ENCODE measurements at regions not wholly inside any gene's neighbourhood (a gene's known extent, or its start where the extent isn't known, plus 50 kb on each side); places are given as distances from the start of the nearest gene placed in this dataset.

DNA sequence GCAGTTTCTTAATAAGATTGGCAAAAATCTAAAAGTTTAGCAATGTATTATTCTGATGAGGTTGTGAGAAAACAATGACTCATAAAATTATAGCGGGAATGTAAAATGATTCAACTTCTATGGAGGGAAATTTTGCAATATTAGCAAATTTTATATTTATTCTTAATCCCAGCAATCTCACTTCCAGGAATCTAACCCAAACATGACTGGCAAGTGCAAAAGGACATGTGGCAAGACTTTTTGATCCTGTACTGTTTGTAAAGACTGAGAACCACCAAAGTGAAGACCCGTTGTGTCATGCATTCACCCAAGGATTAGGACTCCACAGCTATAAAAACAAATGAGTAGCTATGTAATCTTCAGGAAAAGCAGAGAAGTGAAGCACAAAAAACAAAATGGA lies 234.8 kb upstream of the KYNU start:
- Histone ChIP-seq H2BK120ac (ENCODE audit: insufficient read depth, low read length, poor library complexity) (no peak overlapping the region), H3K9me3 (ENCODE audit: insufficient read depth, low read depth, low read length) (no peaks in the 10 kb centered on the region), H3K18ac (ENCODE audit: low read length) (no peak overlapping the region), H4K8ac (ENCODE audit: low read depth, low read length) (no peak overlapping the region), H3K9ac (ENCODE audit: low read length) (no peak overlapping the region), H3K4ac (ENCODE audit: low read depth, low read length) (no peak overlapping the region), H2AFZ (ENCODE audit: insufficient read depth, low read length, poor library complexity) (no peak overlapping the region), H3K36me3 (ENCODE audit: control insufficient read depth in 1 of 2, insufficient read depth in 2 of 2, low read length in 2 of 2) (no peaks in the 10 kb centered on the region), H3K4me2 (ENCODE audit: low read length) (no peak overlapping the region), H3K27me3 (ENCODE audit: insufficient read depth, low read length) (no peaks in the 10 kb centered on the region), H4K12ac (ENCODE audit: low read depth, low read length) (no peak overlapping the region), H3K79me1 (ENCODE audit: low read length) (no peaks in the 10 kb centered on the region), H3K4me1 (ENCODE audit: control insufficient read depth in 1 of 2, insufficient read depth in 2 of 2, low read length in 2 of 2) (no peaks in the 10 kb centered on the region), H2AK5ac (ENCODE audit: low read length) (no peak overlapping the region), H4K91ac (ENCODE audit: low read depth, low read length) (no peak overlapping the region), H3K14ac (ENCODE audit: low read length) (no peak overlapping the region), H3K4me3 (ENCODE audit: low read depth, low read length) (no peak overlapping the region), H2BK5ac (ENCODE audit: low read depth, low read length, poor library complexity) (no peak overlapping the region), H2BK12ac (ENCODE audit: low read length) (no peak overlapping the region), H3K27ac (ENCODE audit: low read depth, low read length) (no peak overlapping the region), H3K23ac (ENCODE audit: low read length) (no peak overlapping the region), H3K79me2 (ENCODE audit: control insufficient read depth, insufficient read depth, low read length, poor library complexity) (no peaks in the 10 kb centered on the region)
- WGBS (ENCODE audit: extremely low coverage, insufficient coverage, insufficient read length): no CpG with 5 or more reads among the region's 2 CpGs
- no peak for DNase-seq

DNA sequence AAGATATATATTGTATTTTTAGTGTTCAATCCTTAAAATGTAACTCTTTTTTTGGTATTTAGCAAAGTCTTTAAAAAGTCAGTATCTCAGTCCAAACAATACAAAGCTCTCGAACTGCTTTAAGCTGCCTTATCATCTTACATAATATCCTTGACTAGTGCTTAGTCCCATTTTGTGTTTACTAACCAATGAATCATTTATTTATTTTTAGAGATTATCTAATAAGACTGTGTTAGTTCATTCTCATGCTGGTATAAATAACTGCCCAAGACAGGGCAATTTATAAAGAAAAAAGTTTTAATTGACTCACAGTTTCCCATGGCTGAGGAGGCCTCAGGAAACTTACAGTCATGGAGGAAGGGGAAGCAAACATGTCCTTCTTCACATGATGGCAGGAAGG lies 248.3 kb upstream of the KYNU start:
- Histone ChIP-seq H3K4ac (ENCODE audit: low read depth, low read length) (no peak overlapping the region), H4K12ac (ENCODE audit: low read depth, low read length) (no peak overlapping the region), H3K4me2 (ENCODE audit: low read length) (no peak overlapping the region), H3K79me2 (ENCODE audit: control insufficient read depth, insufficient read depth, low read length, poor library complexity) (no peaks in the 10 kb centered on the region), H3K14ac (ENCODE audit: low read length) (no peak overlapping the region), H4K8ac (ENCODE audit: low read depth, low read length) (no peak overlapping the region), H2BK120ac (ENCODE audit: insufficient read depth, low read length, poor library complexity) (no peak overlapping the region), H2AFZ (ENCODE audit: insufficient read depth, low read length, poor library complexity) (no peak overlapping the region), H3K18ac (ENCODE audit: low read length) (no peak overlapping the region), H3K9me3 (ENCODE audit: insufficient read depth, low read depth, low read length) (no peaks in the 10 kb centered on the region), H2BK5ac (ENCODE audit: low read depth, low read length, poor library complexity) (no peak overlapping the region), H3K23ac (ENCODE audit: low read length) (no peak overlapping the region), H3K27ac (ENCODE audit: low read depth, low read length) (no peak overlapping the region), H3K4me1 (ENCODE audit: control insufficient read depth in 1 of 2, insufficient read depth in 2 of 2, low read length in 2 of 2) (no peaks in the 10 kb centered on the region), H3K36me3 (ENCODE audit: control insufficient read depth in 1 of 2, insufficient read depth in 2 of 2, low read length in 2 of 2) (no peaks in the 10 kb centered on the region), H4K91ac (ENCODE audit: low read depth, low read length) (no peak overlapping the region), H2AK5ac (ENCODE audit: low read length) (no peak overlapping the region), H2BK12ac (ENCODE audit: low read length) (no peak overlapping the region), H3K9ac (ENCODE audit: low read length) (no peak overlapping the region), H3K79me1 (ENCODE audit: low read length) (no peaks in the 10 kb centered on the region), H3K4me3 (ENCODE audit: low read depth, low read length) (no peak overlapping the region), H3K27me3 (ENCODE audit: insufficient read depth, low read length) (no peaks in the 10 kb centered on the region)
- no CpG with 5 or more reads among the region's 1 CpG for WGBS (ENCODE audit: extremely low coverage, insufficient coverage, insufficient read length)
- DNase-seq: no peak

DNA sequence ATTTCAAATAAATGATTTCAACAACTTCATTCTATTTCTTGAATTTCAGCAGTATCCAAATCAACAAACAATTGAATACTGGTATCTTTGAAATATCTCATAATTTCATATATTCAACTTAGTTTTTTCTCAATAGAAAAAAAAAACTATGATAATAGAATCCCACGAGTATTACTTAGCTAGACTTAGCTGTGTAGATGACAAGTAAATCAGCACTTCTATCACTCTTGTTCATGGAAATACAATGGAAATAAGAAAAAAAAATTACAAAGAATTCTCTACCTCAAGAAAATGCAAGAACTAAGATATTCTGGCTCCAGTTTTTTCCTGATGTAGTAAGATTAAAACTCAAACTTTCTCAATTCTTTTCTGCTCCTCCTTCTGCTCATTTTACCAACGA lies 256.2 kb upstream of the KYNU start:
- WGBS (ENCODE audit: extremely low coverage, insufficient coverage, insufficient read length): no CpG with 5 or more reads among the region's 2 CpGs
- Histone ChIP-seq H3K4me3 (ENCODE audit: low read depth, low read length) (no peak overlapping the region), H2AK5ac (ENCODE audit: low read length) (no peak overlapping the region), H4K12ac (ENCODE audit: low read depth, low read length) (no peak overlapping the region), H3K23ac (ENCODE audit: low read length) (no peak overlapping the region), H3K9ac (ENCODE audit: low read length) (no peak overlapping the region), H3K4me1 (ENCODE audit: control insufficient read depth in 1 of 2, insufficient read depth in 2 of 2, low read length in 2 of 2) (no peaks in the 10 kb centered on the region), H3K14ac (ENCODE audit: low read length) (no peak overlapping the region), H3K4ac (ENCODE audit: low read depth, low read length) (no peak overlapping the region), H3K36me3 (ENCODE audit: control insufficient read depth in 1 of 2, insufficient read depth in 2 of 2, low read length in 2 of 2) (no peaks in the 10 kb centered on the region), H2BK120ac (ENCODE audit: insufficient read depth, low read length, poor library complexity) (no peak overlapping the region), H3K79me1 (ENCODE audit: low read length) (no peaks in the 10 kb centered on the region), H4K8ac (ENCODE audit: low read depth, low read length) (no peak overlapping the region), H2BK5ac (ENCODE audit: low read depth, low read length, poor library complexity) (no peak overlapping the region), H3K9me3 (ENCODE audit: insufficient read depth, low read depth, low read length) (no peaks in the 10 kb centered on the region), H3K4me2 (ENCODE audit: low read length) (no peak overlapping the region), H2AFZ (ENCODE audit: insufficient read depth, low read length, poor library complexity) (no peak overlapping the region), H2BK12ac (ENCODE audit: low read length) (no peak overlapping the region), H3K27ac (ENCODE audit: low read depth, low read length) (no peak overlapping the region), H3K18ac (ENCODE audit: low read length) (no peak overlapping the region), H3K79me2 (ENCODE audit: control insufficient read depth, insufficient read depth, low read length, poor library complexity) (no peaks in the 10 kb centered on the region), H3K27me3 (ENCODE audit: insufficient read depth, low read length) (no peaks in the 10 kb centered on the region), H4K91ac (ENCODE audit: low read depth, low read length) (no peak overlapping the region)
- no peak for DNase-seq

DNA sequence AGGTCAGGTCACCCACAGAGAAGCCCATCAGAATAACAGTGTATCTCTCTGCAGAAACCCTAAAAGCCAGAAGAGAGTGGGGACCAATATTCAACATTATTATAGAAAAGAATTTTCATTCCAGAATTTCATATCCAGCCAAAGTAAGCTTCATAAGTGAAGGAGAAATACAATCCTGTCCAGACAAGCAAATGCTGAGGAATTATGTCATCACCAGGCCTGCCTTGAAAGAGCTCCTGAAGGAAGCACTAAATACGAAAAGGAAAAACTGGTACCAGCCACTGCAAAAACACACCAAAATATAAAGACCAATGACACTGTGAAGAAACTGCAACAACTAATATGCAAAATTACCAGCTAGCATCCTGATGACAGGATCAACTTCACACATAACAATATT lies 260.0 kb upstream of the KYNU start:
- Histone ChIP-seq H3K79me1 (ENCODE audit: low read length) (no peaks in the 10 kb centered on the region), H3K9ac (ENCODE audit: low read length) (no peak overlapping the region), H3K27me3 (ENCODE audit: insufficient read depth, low read length) (no peaks in the 10 kb centered on the region), H3K4me3 (ENCODE audit: low read depth, low read length) (no peak overlapping the region), H3K14ac (ENCODE audit: low read length) (no peak overlapping the region), H3K4me1 (ENCODE audit: control insufficient read depth in 1 of 2, insufficient read depth in 2 of 2, low read length in 2 of 2) (no peaks in the 10 kb centered on the region), H3K23ac (ENCODE audit: low read length) (no peak overlapping the region), H4K91ac (ENCODE audit: low read depth, low read length) (no peak overlapping the region), H3K4ac (ENCODE audit: low read depth, low read length) (no peak overlapping the region), H4K8ac (ENCODE audit: low read depth, low read length) (no peak overlapping the region), H2BK12ac (ENCODE audit: low read length) (no peak overlapping the region), H2BK120ac (ENCODE audit: insufficient read depth, low read length, poor library complexity) (no peak overlapping the region), H4K12ac (ENCODE audit: low read depth, low read length) (no peak overlapping the region), H3K79me2 (ENCODE audit: control insufficient read depth, insufficient read depth, low read length, poor library complexity) (no peaks in the 10 kb centered on the region), H2AFZ (ENCODE audit: insufficient read depth, low read length, poor library complexity) (no peak overlapping the region), H3K9me3 (ENCODE audit: insufficient read depth, low read depth, low read length) (no peaks in the 10 kb centered on the region), H2BK5ac (ENCODE audit: low read depth, low read length, poor library complexity) (no peak overlapping the region), H3K18ac (ENCODE audit: low read length) (no peak overlapping the region), H2AK5ac (ENCODE audit: low read length) (no peak overlapping the region), H3K4me2 (ENCODE audit: low read length) (no peak overlapping the region), H3K27ac (ENCODE audit: low read depth, low read length) (no peak overlapping the region), H3K36me3 (ENCODE audit: control insufficient read depth in 1 of 2, insufficient read depth in 2 of 2, low read length in 2 of 2) (no peaks in the 10 kb centered on the region)
- WGBS (ENCODE audit: extremely low coverage, insufficient coverage, insufficient read length): no CpG with 5 or more reads among the region's 1 CpG
- DNase-seq: no peak

Measured in trophoblast cell (in vitro differentiated cells and primary cell).